ENCODE measurements at regions not wholly inside any gene's neighbourhood (a gene's known extent, or its start where the extent isn't known, plus 50 kb on each side); places are given as distances from the start of the nearest gene placed in this dataset.
"Not testable (repeated sequence)": the region's sequence is repeated elsewhere in the genome, so short reads cannot be mapped to it uniquely, and the experiment has no call there.

GRCh38 chr2:187180529-187180928 lies 267.5 kb downstream of the CALCRL start:
- TF ChIP-seq CTCF (conservative IDR thresholded peaks at IDR 0.05; ENCODE audit: low read depth, low read length) = no peak
- H3K4me3 ChIP-seq (ENCODE audit: low read depth, low read length) = no peak overlapping the region
- DNase-seq (ENCODE audit: low read depth) = no peak

GRCh38 chr2:187178876-187179275 lies 269.2 kb downstream of the CALCRL start:
- DNase-seq (ENCODE audit: low read depth); H3K4me3 ChIP-seq (ENCODE audit: low read depth, low read length): not testable (repeated sequence)

- TF ChIP-seq CTCF (conservative IDR thresholded peaks at IDR 0.05; ENCODE audit: low read depth, low read length) = no peak
- no peak for DNase-seq (ENCODE audit: low read depth)
- H3K4me3 ChIP-seq (ENCODE audit: low read depth, low read length) = no peak overlapping the region
Observed at GRCh38 chr2:187177253-187177652, 270.8 kb downstream of the CALCRL start.

GRCh38 chr2:187174582-187174981 lies 273.5 kb downstream of the CALCRL start:
- no peak overlapping the region for H3K4me3 ChIP-seq (ENCODE audit: low read depth, low read length)
- peak; percentile 60 for TF ChIP-seq CTCF (conservative IDR thresholded peaks at IDR 0.05; ENCODE audit: low read depth, low read length)
- DNase-seq (ENCODE audit: low read depth) = no peak

GRCh38 chr2:187171318-187171717 lies 276.7 kb downstream of the CALCRL start:
- TF ChIP-seq CTCF (conservative IDR thresholded peaks at IDR 0.05; ENCODE audit: low read depth, low read length) = no peak
- H3K4me3 ChIP-seq (ENCODE audit: low read depth, low read length) = no peak overlapping the region
- DNase-seq (ENCODE audit: low read depth) = no peak

- H3K4me3 ChIP-seq (ENCODE audit: low read depth, low read length) = no peak overlapping the region
- no peak for TF ChIP-seq CTCF (conservative IDR thresholded peaks at IDR 0.05; ENCODE audit: low read depth, low read length)
- no peak for DNase-seq (ENCODE audit: low read depth)
Observed at GRCh38 chr2:187169864-187170263, 278.2 kb downstream of the CALCRL start.

- no peak overlapping the region for H3K4me3 ChIP-seq (ENCODE audit: low read depth, low read length)
- no peak for TF ChIP-seq CTCF (conservative IDR thresholded peaks at IDR 0.05; ENCODE audit: low read depth, low read length)
- DNase-seq (ENCODE audit: low read depth) = no peak
Observed at GRCh38 chr2:187168720-187169713, 279.0 kb downstream of the CALCRL start.

Measured in epithelial cell of proximal tubule (primary cell).